ENCODE measurements at regions not wholly inside any gene's neighbourhood (a gene's known extent, or its start where the extent isn't known, plus 50 kb on each side); places are given as distances from the start of the nearest gene placed in this dataset.
A peak's percentile ranks its signal among the peaks of the same experiment; 100 is the strongest.

DNA sequence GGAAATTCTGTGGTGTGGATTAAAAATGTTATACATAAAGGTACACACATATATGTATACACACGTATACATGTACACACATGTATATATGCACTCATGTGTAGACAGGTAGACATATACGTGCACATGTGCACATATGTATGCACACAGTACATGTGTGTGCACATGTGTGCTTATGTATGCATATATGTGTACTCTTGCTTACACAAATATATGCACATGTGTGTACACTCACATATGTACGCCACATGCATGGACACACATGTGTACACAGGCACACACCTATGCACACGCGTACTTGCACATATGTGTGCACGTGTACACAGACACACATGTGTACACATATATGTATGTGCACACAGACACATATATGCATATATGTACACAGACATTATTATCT is 142.8 kb upstream of the SALL3 start:
- DNase-seq = no peak

DNA sequence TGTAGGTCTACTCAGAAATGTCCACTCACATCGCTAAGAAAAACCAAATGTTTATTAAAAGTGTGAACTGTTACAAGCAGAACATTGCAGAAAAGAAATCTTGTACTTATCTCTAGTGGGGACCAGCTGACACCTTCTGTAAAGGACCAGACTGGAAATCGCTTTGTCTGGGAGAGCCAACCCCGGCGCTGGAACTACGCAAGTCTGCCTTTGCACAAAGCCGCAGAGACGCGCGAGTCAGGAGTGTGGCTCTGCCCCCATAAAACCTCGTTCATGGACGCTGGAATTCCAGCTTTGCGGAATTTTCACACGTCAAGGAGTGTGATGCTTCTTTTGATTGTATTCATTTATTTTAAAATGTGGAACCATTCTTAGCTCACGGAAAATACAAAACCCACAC is 141.9 kb upstream of the SALL3 start:
- DNase-seq = no peak

- DNase-seq = no peak
These were observed 141.4 kb upstream of the SALL3 start for GRCh38 chr18:78838183-78838582.

- no peak for DNase-seq
These were observed 130.6 kb upstream of the SALL3 start for GRCh38 chr18:78849046-78849445.

DNA sequence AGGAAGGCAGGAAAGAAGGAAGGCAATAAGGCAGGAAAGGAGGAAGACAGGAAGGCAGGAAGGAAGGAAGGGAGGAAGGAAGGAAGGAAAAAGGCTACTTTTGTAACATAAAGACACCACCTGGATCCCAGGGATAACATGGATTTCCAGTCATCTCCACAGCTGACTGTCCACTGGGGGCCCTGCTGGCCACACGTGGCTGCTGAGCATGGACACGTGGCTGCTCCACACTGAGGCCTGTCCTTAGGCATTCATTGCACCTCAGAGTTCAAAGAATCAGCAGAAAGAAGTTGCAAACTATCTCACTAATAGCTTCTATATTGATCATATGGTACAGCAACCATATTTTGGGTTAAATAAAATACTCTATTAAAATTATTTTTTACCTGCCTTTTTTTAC is 130.2 kb upstream of the SALL3 start:
- DNase-seq = no peak

- no peak for DNase-seq
These were observed 126.3 kb upstream of the SALL3 start for GRCh38 chr18:78853341-78853740.

- DNase-seq = no peak
These were observed 124.4 kb upstream of the SALL3 start for GRCh38 chr18:78855188-78855587.

DNA sequence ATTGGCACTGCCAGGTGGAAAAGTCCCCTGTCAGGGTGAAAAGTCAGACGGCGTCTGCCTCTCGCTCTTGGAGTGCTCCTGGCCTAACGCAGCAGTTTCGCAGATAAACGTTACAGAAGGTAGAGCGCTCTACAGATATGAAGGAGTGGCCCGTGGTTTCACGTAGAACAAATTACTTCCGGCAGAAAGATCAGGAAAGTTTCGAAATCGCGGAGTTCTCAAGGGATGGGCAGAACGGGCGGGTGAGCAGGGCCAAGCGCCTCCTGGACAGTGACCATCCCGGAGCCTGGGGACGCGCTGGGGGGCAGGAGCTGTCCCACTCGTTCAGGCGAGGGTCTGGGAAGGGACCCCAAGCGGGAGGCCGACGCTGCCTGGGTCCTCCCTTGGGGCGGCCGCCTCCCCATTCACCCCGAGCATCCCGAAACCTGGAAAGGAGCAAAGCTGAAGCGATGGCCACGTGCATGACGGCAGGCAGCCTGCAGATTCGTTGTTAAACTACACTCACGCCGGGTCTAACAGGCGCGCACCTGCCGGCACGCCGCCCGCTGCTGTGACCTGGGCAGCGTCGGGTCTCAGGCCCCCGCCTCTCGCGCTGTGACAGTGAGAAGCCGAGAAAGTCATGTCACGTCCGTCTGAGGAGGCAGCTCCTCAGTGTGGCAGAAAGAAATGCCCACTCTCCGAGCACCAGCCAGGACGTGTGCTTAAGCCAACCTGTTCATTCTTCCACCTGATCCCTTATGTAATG is 122.9 kb upstream of the SALL3 start:
- no peak for DNase-seq

GRCh38 chr18:78857314-78858150 is 122.1 kb upstream of the SALL3 start:
- DNase-seq = peak in 1 of 2 experiments; percentile 60

GRCh38 chr18:78859686-78860085 is 119.9 kb upstream of the SALL3 start:
- no peak for DNase-seq

GRCh38 chr18:78860117-78860516 is 119.5 kb upstream of the SALL3 start:
- no peak for DNase-seq

- no peak for DNase-seq
These were observed 118.5 kb upstream of the SALL3 start for GRCh38 chr18:78861116-78861515.

GRCh38 chr18:78861706-78862105 is 117.9 kb upstream of the SALL3 start:
- no peak for DNase-seq

DNA sequence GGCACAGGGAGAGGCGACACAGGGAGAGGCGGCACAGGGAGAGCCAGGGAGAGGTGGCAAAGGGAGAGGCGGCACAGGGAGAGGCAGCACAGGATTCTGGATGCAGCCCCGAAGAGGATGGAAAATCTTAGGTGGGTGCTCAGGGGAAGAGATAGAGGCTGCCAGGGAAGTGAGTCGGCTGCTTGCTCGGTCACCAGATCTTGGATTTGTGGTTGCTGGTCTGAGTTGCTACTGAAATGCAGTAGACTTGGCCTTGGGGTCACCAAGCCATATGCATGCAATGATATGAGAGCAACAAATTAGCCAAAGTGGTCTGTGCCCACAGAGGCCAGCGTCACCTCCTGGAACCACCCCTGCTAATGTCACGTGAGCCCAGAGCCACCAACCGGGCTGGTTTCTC is 117.2 kb upstream of the SALL3 start:
- no peak for DNase-seq

DNA sequence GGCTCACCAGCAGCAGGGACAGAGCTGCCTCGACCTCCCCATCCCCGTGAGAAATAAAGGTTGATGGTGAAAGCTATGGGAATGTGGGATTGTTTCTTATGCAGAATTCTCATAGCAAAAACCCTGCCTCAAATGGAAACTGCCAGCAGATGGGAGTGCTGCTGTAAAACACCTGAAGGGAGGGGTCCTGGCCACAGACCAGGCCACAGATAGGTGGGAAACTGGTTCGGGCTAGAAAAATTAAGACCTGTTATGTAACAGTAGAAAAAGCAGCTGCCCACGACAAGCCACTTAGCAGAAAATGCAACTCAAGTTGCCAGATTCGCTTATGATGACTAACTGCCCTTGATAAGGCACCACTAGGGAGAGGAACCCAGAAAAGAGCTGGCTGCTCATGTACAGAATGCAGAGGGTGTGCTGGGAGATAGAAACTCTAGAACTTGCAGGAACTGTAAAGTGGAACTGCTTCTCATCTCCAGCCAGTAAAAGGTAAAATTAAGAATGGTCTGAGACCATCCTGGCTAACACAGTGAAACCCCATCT is 114.5 kb upstream of the SALL3 start:
- no peak for DNase-seq

GRCh38 chr18:78865771-78866310 is 113.8 kb upstream of the SALL3 start:
- no peak for DNase-seq

GRCh38 chr18:78867131-78867530 is 112.5 kb upstream of the SALL3 start:
- DNase-seq = no peak

GRCh38 chr18:78868330-78869316 is 111.0 kb upstream of the SALL3 start:
- DNase-seq = no peak

DNA sequence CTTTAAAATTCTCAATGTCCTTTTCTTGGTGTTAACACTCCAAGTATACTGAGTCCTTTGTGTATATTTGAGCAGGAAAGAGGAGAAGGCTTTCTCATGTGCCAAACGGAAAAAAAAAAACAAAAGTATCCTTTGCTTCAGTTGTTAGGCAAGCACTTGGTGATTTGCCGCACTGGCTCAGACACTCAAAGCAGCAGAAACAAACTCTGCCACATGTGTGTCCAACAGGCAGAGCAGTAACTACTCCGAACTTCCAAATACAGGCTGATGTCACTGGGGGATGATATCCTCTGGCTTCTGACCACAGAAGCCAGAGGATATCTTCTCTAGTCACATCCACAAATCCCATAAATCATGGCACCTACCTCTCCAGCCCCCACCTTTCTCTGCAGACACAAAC is 108.0 kb upstream of the SALL3 start:
- no peak for DNase-seq

- DNase-seq = no peak
These were observed 105.6 kb upstream of the SALL3 start for GRCh38 chr18:78873926-78874500.

- peak in 1 of 2 experiments; percentile 27 for DNase-seq
These were observed 104.4 kb upstream of the SALL3 start for GRCh38 chr18:78875016-78875777.

Measured in NCI-H524 (cell line).